ENCODE measurements at regions not wholly inside any gene's neighbourhood (a gene's known extent, or its start where the extent isn't known, plus 50 kb on each side); places are given as distances from the start of the nearest gene placed in this dataset.
"Not testable (repeated sequence)": the region's sequence is repeated elsewhere in the genome, so short reads cannot be mapped to it uniquely, and the experiment has no call there.

DNA sequence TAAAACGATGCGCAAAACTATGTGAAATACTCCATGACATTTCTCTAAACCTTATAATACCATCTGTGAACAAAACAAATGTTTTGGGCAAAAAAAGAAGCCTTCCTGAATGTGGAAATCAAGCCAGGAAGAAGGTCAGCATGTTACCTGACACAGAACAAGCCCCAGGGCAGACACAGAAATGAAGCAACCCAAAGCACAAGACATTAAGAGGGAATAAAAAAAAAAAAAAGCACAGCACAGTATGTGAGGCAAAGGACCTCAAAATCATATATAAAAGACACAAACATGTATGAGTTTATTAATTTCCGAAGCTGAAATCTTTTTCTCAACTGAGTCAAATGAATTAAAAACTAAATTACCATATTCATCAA is 161.8 kb downstream of the SKIDA1 start:
- no peaks in the 10 kb centered on the region for H3K27me3 ChIP-seq (ENCODE audit: control insufficient read depth, insufficient read depth, low read length)
- H3K4me3 ChIP-seq (ENCODE audit: insufficient read depth, low read depth, low read length): no peak overlapping the region
- no peaks in the 10 kb centered on the region for H3K36me3 ChIP-seq (replicated peaks; ENCODE audit: control insufficient read depth, insufficient read depth, low read length)
- DNase-seq: no peak

DNA sequence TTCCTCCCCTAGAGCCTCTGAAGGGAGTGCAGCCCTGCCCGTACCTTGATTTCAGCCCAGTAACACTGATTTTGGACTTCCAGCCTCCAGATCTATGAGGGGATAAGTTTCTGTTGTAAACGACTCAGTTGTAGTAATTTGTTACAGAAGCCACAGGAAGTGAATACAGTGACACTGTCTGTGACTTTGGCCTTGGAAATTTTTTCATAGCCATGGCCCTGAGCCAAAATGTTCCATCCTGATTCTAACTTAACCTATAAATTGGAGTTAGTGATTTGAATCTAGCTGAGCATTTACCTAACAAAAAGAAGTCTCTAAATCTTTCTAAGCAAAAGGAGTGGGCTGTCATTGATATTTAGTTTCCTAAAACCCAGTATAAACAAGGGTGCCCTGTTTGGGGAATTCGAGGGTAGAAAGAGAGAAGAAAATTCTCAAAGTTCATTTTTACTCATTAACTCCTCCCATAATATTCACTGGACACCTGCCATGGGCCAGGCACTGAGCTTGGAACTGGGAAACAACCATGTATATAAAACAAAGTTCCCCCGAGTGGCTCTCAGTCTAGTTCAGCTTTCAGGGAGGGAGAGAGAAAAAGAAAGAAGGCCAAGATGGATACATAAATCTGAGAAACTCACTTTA is 162.3 kb downstream of the SKIDA1 start:
- no peaks in the 10 kb centered on the region for H3K27me3 ChIP-seq (ENCODE audit: control insufficient read depth, insufficient read depth, low read length)
- no peak overlapping the region for H3K4me3 ChIP-seq (ENCODE audit: insufficient read depth, low read depth, low read length)
- no peaks in the 10 kb centered on the region for H3K36me3 ChIP-seq (replicated peaks; ENCODE audit: control insufficient read depth, insufficient read depth, low read length)
- DNase-seq: no peak

DNA sequence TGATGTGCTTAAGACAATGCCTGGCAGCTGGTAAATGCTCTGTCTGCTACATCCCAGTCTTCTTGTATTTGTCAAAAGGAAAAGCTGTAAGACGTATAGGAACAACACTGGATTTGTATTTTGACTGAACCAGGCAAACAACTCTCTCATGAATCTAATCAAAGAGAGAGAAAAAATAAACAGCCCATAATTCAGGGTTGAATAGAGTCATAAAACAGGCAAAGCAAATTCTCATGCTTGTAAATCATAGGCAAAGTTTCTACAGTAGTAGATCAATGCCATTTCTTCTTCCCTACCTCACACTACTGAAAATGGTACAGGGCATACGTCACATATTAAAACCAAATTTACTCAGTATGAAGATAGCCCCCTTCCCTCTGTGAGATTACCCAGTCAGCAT is 166.3 kb downstream of the SKIDA1 start:
- H3K27me3 ChIP-seq (ENCODE audit: control insufficient read depth, insufficient read depth, low read length): no peaks in the 10 kb centered on the region
- H3K4me3 ChIP-seq (ENCODE audit: insufficient read depth, low read depth, low read length): no peak overlapping the region
- no peak for DNase-seq
- no peaks in the 10 kb centered on the region for H3K36me3 ChIP-seq (replicated peaks; ENCODE audit: control insufficient read depth, insufficient read depth, low read length)

DNA sequence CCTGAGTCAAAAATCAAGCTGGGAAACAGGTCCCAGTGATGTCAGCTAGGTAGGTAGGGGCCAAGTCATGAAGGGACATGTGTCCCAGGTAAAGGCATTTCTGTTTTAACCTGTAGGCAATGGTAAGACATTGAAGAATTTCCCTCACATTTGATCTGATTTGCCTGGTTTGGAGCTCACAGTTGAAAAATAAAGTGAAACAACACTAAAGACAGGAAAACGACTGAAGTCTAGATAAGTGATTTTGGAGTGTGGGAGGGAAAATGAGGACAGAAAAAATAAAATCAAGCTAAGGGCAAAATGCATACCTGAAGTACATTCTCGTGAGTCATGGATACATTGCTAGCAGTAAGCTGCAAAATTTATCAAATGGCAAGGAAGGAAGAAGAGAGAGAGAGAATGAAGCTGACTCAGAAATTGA is 169.9 kb downstream of the SKIDA1 start:
- no peak overlapping the region for H3K4me3 ChIP-seq (ENCODE audit: insufficient read depth, low read depth, low read length)
- no peaks in the 10 kb centered on the region for H3K36me3 ChIP-seq (replicated peaks; ENCODE audit: control insufficient read depth, insufficient read depth, low read length)
- DNase-seq: no peak
- H3K27me3 ChIP-seq (ENCODE audit: control insufficient read depth, insufficient read depth, low read length): no peaks in the 10 kb centered on the region

DNA sequence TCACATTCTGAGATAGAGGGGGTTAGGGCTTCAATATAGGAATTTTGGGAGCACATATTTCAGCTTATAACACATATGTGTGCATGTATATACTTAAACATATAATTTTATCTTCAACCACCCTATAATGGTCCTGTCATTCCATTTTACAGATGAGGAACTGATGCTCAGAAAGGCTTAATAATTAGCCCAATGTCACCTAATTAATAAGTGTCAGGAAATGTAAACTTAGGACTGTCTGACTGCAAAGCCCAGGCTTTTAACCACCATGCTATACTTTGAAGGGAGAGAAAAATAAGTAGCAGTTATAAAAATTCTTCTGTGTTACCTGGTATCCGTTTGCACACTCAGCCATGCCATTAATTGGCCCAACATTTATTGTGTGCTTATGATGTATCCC is 172.6 kb downstream of the SKIDA1 start:
- Histone ChIP-seq H3K4me3 (ENCODE audit: insufficient read depth, low read depth, low read length) (no peak overlapping the region), H3K36me3 (replicated peaks; ENCODE audit: control insufficient read depth, insufficient read depth, low read length) (no peaks in the 10 kb centered on the region), H3K27me3 (ENCODE audit: control insufficient read depth, insufficient read depth, low read length) (no peaks in the 10 kb centered on the region)
- DNase-seq: no peak

DNA sequence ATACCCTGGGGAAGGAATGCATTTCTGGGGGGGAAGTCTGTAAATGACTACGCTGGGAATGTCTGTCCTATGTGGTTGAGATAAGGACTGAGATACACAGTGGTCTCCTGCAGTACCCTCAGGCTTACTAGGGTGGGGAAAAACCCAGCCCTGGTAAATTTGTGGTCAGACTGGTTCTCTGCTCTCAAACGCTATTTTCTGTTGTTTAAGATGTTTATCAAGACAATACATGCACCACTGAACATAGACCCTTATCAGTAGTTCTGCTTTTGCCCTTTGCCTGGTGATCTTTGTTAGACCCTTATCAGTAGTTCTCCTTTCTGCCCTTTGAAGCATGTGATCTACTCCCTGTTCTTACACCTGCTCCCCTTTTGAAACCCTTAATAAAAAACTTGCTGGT is 173.9 kb downstream of the SKIDA1 start:
- DNase-seq; H3K36me3 ChIP-seq (replicated peaks; ENCODE audit: control insufficient read depth, insufficient read depth, low read length); H3K4me3 ChIP-seq (ENCODE audit: insufficient read depth, low read depth, low read length); H3K27me3 ChIP-seq (ENCODE audit: control insufficient read depth, insufficient read depth, low read length): not testable (repeated sequence)

DNA sequence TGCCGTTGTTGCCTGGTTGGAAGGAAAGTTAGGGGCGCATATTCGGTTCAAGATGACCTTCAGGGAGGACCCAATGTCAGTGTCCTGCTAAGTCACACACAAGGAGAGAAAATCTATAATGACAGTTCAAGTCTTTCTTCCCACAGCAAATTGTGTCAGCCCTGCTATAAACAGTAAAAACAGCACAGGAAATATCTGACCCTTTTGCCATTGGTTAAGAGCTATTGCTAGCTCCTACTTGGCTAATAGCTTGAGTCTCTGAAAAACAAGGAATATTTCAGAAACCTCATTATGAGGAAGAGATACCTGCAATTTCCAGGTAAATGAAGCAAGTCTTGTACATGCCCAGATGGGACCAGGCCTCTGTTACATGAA is 175.6 kb downstream of the SKIDA1 start:
- Histone ChIP-seq H3K36me3 (replicated peaks; ENCODE audit: control insufficient read depth, insufficient read depth, low read length) (no peaks in the 10 kb centered on the region), H3K27me3 (ENCODE audit: control insufficient read depth, insufficient read depth, low read length) (no peaks in the 10 kb centered on the region), H3K4me3 (ENCODE audit: insufficient read depth, low read depth, low read length) (no peak overlapping the region)
- DNase-seq: no peak

DNA sequence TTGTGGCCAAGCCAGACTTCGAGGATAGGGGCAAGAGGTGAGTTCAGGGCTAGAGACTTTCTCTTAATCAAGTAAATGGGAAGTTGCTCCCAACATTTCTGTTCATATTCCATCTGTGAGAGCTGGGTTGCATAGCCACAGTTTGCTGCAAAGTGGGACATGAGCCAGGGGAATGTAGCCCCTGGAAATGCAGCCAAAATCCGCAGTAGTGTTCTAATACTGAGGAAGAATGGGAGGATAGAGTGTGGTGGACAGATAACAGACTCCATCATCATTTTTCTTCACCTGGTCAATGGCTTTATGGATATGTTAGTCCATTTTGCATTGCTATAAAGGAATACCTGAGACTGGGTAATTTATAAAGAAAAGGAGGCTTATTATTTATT is 177.7 kb downstream of the SKIDA1 start:
- no peak for DNase-seq
- H3K27me3 ChIP-seq (ENCODE audit: control insufficient read depth, insufficient read depth, low read length): no peaks in the 10 kb centered on the region
- H3K4me3 ChIP-seq (ENCODE audit: insufficient read depth, low read depth, low read length): no peak overlapping the region
- H3K36me3 ChIP-seq (replicated peaks; ENCODE audit: control insufficient read depth, insufficient read depth, low read length): no peaks in the 10 kb centered on the region

DNA sequence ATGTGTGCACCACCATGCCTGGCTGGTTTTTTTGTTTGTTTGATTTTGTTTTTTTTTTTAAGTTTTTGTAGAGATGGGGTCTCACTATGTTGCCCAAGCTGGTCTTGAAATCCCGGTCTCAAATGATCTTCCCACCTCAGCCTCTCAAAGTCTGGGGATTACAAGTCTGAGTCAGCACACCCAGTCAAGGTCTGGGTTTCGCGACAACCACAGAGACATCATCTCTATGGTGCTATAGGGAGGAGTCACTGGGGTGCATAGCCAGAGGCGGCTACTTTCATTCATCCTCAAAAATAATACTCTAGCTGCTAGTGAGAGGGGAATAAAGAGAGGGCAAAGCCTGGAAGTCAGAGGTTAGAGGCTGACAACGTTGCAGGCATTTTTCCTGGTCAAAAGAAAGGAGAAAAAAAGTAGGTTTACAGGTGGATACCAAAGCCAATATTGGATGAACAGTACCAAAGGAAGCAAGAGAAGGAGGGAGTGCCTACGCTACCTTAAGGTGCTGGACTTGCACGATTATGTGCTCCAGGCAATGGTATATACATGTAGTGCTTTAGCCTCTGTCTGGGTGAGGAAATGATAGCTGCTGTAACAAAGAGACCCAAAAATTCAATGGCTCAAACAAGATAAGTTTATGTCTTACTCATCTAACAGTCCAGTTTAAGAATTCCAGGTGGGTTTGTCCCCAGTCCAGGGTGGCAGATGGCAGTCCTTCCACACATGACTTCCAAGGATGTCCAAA is 178.3 kb downstream of the SKIDA1 start:
- Histone ChIP-seq H3K36me3 (replicated peaks; ENCODE audit: control insufficient read depth, insufficient read depth, low read length) (no peaks in the 10 kb centered on the region), H3K4me3 (ENCODE audit: insufficient read depth, low read depth, low read length) (no peak overlapping the region), H3K27me3 (ENCODE audit: control insufficient read depth, insufficient read depth, low read length) (no peaks in the 10 kb centered on the region)
- DNase-seq: no peak

DNA sequence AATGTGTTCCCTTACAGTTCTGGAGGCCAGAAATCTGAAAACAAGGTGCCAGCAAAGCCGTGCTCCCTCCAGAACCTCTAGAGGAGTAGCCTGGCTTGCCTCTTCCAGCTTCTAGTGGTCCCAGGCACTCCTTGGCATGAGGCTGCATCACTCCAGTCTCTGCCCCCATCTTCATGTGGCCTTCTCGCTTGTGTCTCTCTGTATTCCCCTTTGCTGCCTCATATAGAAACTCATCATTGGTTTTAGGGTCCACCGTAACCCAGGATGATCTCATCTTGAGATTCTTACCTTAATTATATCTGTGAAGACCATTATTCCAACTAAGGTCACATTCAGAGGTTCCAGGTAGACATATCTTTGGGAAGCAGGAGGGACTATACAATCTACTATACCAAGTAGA is 182.4 kb downstream of the SKIDA1 start:
- Histone ChIP-seq H3K36me3 (replicated peaks; ENCODE audit: control insufficient read depth, insufficient read depth, low read length) (no peaks in the 10 kb centered on the region), H3K27me3 (ENCODE audit: control insufficient read depth, insufficient read depth, low read length) (no peaks in the 10 kb centered on the region), H3K4me3 (ENCODE audit: insufficient read depth, low read depth, low read length) (no peak overlapping the region)
- DNase-seq: no peak

DNA sequence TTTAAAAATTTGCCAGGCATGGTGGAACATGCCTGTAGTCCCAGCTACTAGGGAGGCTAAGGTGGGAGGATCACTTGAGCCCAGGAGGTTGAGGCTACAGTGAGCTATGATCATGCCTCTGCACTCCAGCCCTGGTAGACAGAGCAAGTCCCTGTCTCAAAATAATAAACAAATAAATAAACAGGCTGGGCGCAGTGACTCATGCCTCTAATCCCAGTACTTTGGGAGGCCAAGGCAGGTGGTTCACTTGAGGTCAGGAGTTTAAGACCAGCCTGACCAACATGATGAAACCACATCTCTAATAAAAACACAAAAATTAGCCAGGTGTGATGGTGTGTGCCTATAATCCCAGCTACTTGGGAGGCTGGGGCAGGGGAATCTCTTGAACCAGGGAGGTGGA is 183.0 kb downstream of the SKIDA1 start:
- H3K4me3 ChIP-seq (ENCODE audit: insufficient read depth, low read depth, low read length); H3K27me3 ChIP-seq (ENCODE audit: control insufficient read depth, insufficient read depth, low read length); H3K36me3 ChIP-seq (replicated peaks; ENCODE audit: control insufficient read depth, insufficient read depth, low read length); DNase-seq: not testable (repeated sequence)

DNA sequence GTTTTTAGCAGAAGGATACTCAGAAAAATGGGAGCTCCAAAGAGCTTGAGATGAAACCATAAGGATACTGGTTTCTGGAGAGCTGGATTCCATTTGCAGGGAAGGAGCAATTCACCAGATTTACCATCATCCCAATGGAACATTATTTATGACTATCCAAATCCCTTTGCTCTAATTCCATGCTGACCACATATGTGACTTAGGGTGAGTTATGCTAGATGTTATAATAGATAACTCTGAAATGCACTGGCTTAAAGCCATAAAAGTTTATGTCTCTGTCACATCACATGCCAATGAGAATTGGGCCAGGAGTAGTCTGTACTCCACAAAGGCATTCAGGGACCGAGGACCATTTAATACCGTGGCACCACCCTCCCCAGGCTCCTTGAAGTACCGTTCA is 185.2 kb downstream of the SKIDA1 start:
- Histone ChIP-seq H3K36me3 (replicated peaks; ENCODE audit: control insufficient read depth, insufficient read depth, low read length) (no peaks in the 10 kb centered on the region), H3K27me3 (ENCODE audit: control insufficient read depth, insufficient read depth, low read length) (no peaks in the 10 kb centered on the region), H3K4me3 (ENCODE audit: insufficient read depth, low read depth, low read length) (no peak overlapping the region)
- no peak for DNase-seq

DNA sequence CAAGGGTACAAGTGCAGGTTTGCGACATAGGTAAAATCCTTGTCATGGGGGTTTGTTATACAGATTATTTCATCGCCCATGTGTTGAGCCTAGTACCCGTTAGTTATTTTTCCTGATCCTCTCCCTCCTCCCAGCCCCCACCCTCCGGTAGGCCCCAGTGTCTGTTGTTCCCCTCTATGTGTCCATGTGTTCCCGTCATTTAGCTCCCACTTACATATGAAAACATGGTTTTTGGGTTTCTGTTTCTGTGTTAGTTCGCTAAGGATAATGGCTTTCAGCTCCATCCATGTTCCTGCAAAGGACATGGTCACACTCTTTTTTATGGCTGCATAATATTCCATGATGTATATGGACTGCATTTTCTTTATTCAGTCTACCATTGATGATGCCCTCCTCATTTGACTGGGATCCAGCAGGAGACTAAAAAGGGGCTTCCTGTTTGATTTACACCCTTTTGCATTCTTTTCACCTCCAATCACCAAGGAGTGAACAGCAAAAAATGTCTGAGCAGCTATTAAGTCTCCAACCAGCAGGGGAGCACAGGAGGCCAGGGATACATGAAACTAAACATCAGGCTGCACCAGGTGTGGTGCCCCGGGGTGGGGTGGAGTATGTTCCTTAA is 188.2 kb downstream of the SKIDA1 start:
- Histone ChIP-seq H3K4me3 (ENCODE audit: insufficient read depth, low read depth, low read length) (no peak overlapping the region), H3K36me3 (replicated peaks; ENCODE audit: control insufficient read depth, insufficient read depth, low read length) (no peaks in the 10 kb centered on the region), H3K27me3 (ENCODE audit: control insufficient read depth, insufficient read depth, low read length) (no peaks in the 10 kb centered on the region)
- no peak for DNase-seq

DNA sequence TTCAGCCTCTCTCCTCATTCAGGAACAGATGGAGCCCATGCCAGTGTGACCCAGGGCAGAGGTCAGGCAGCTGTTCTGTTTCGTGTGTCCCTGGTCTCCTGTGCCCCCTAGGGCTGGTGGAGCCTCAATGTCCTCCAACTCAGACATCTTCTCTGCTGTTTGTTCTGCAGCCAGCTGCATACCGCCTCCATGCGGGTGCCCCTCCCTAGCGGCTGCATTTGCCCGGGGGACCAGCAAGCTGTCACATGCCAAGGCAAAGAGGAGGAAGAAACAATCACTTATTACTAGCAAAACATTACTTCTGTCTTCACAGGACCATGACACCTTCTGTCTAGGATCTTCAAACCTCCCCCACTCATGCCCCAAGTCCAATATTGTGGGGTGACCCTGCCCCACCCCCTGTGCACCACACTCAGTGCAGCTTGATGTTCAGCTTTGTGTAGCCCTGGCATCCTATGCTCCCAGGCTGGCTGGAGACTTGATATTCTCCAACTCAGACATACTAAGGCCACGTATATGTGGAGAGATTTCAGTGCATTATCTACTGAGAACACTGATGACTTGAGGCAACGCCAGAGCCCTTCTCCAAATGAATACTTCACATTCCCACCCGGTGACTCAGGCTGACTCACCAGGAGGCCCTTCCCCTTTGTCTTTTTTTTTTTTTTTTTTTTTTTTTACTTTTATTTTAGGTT is 188.9 kb downstream of the SKIDA1 start:
- no peak overlapping the region for H3K4me3 ChIP-seq (ENCODE audit: insufficient read depth, low read depth, low read length)
- H3K36me3 ChIP-seq (replicated peaks; ENCODE audit: control insufficient read depth, insufficient read depth, low read length): no peaks in the 10 kb centered on the region
- peak; percentile 61 for DNase-seq

More for the DNA sequence above, 188.9 kb downstream of the SKIDA1 start:
- H3K27me3 ChIP-seq (ENCODE audit: control insufficient read depth, insufficient read depth, low read length): no peaks in the 10 kb centered on the region

All from H7 (cell line).